HG02571 (cell line): ENCODE measurements at regions not wholly inside any gene's neighbourhood (a gene's known extent, or its start where the extent isn't known, plus 50 kb on each side); places are given as distances from the start of the nearest gene placed in this dataset.

ENCODE experiments used
- ATAC-seq: cut with Tn5 transposase; IDR thresholded peaks from one replicate; pipeline ENCODE4 v1.9.1; 2021; ENCODE audit warnings: mild to moderate bottlenecking, moderate library complexity; ENCODE audit not compliant: unreplicated experiment

- no peak for ATAC-seq
Measured at GRCh38 chr4:138298866-138299265, 56.7 kb upstream of the SLC7A11 start.

GRCh38 chr4:138298431-138298830 lies 56.3 kb upstream of the SLC7A11 start:
- no peak for ATAC-seq

GRCh38 chr4:138297743-138298405 lies 55.7 kb upstream of the SLC7A11 start:
- no peak for ATAC-seq

- no peak for ATAC-seq
Measured at GRCh38 chr4:138292321-138292720, 50.2 kb upstream of the SLC7A11 start.
